WTC11 (cell line): ENCODE measurements at regions not wholly inside any gene's neighbourhood (a gene's known extent, or its start where the extent isn't known, plus 50 kb on each side); places are given as distances from the start of the nearest gene placed in this dataset.

Experiments
- ATAC-seq: fragments of 200-7000 bp; cut with Tn5 transposase; 2 replicates; pipeline ENCODE4 v1.10.0; 2021; ENCODE audit warnings: mild to moderate bottlenecking, moderate library complexity
- CTCF ChIA-PET: fragments of 300-600 bp; sonication (Branson Sonifier 250); formaldehyde crosslinking; loops from one replicate; lab custom pipeline; 2021; ENCODE audit warnings: antibody characterized with exemption; lab: Charles Lee
- POLR2A ChIA-PET: fragments of 350-600 bp; sonication (Branson Sonifier 250); formaldehyde crosslinking; loops from one replicate; lab custom pipeline; 2021; ENCODE audit warnings: antibody characterized with exemption; lab: Charles Lee
- DNase-seq: peaks from one replicate; pipeline ENCODE4 v3.0.0; 2021; ENCODE audit warnings: low spot score
- H3K27ac Mint-ChIP-seq: 2 replicates; pipeline ENCODE4 v1.8.0; 2021; ENCODE audit warnings: mixed read lengths
- H3K27me3 Mint-ChIP-seq: 2 replicates; pipeline ENCODE4 v1.8.0; 2021; ENCODE audit warnings: low read depth, mild to moderate bottlenecking, moderate library complexity, mixed read lengths
- H3K36me3 Mint-ChIP-seq: 2 replicates; pipeline ENCODE4 v1.8.0; 2021; ENCODE audit warnings: mixed read lengths
- H3K4me1 Mint-ChIP-seq: 2 replicates; pipeline ENCODE4 v1.8.0; 2022; ENCODE audit warnings: mixed read lengths
- H3K4me3 Mint-ChIP-seq: 2 replicates; pipeline ENCODE4 v1.8.0; 2021; ENCODE audit warnings: mild to moderate bottlenecking, moderate library complexity, mixed read lengths
- H3K9me3 Mint-ChIP-seq: 2 replicates; pipeline ENCODE4 v1.8.0; 2021; ENCODE audit warnings: mixed read lengths
- ATF1 ChIP-seq: sonication (generic); formaldehyde crosslinking; IDR thresholded peaks from 2 replicates; pipeline ENCODE4 v1.8.1; 2023; ENCODE audit warnings: mild to moderate bottlenecking, moderate library complexity, missing genetic modification reagents
- ELF4 ChIP-seq: sonication (generic); formaldehyde crosslinking; IDR thresholded peaks from 2 replicates; pipeline ENCODE4 v1.8.1; 2022; ENCODE audit warnings: low read depth, mild to moderate bottlenecking, moderate library complexity, missing genetic modification reagents
- ETV6 ChIP-seq: sonication (generic); formaldehyde crosslinking; IDR thresholded peaks from 2 replicates; pipeline ENCODE4 v1.8.1; 2022; ENCODE audit warnings: mild to moderate bottlenecking, missing genetic modification reagents
- GRHL2 ChIP-seq: fragments of 250-450 bp; sonication (Bioruptor Pico); IDR thresholded peaks from 2 replicates; pipeline ENCODE4 v1.8.0; 2022; ENCODE audit warnings: mild to moderate bottlenecking, moderate library complexity; ENCODE audit not compliant: insufficient replicate concordance, severe bottlenecking
- HMGA2 ChIP-seq: fragments of 250-450 bp; sonication (Bioruptor Pico); IDR thresholded peaks from 2 replicates; pipeline ENCODE4 v1.4.0; 2021; ENCODE audit warnings: mild to moderate bottlenecking, moderate library complexity
- IRF2 ChIP-seq: sonication (generic); formaldehyde crosslinking; IDR thresholded peaks from 2 replicates; pipeline ENCODE4 v1.8.0; 2022; ENCODE audit warnings: low read depth, missing genetic modification reagents, borderline replicate concordance
- KAT7 ChIP-seq: sonication (generic); formaldehyde crosslinking; IDR thresholded peaks from 2 replicates; pipeline ENCODE4 v1.8.1; 2023; ENCODE audit warnings: missing genetic modification reagents, mild to moderate bottlenecking, borderline replicate concordance
- RORB ChIP-seq: fragments of 250-450 bp; sonication (Bioruptor Pico); IDR thresholded peaks from 2 replicates; pipeline ENCODE4 v1.9.0; 2021; ENCODE audit warnings: mild to moderate bottlenecking
- SP1 ChIP-seq: sonication (generic); formaldehyde crosslinking; conservative IDR thresholded peaks from 2 replicates; pipeline ENCODE4 v1.8.1; 2022; ENCODE audit warnings: missing genetic modification reagents
- ZNF263 ChIP-seq: sonication (generic); formaldehyde crosslinking; IDR thresholded peaks from 2 replicates; pipeline ENCODE4 v1.8.1; 2022; ENCODE audit warnings: low read depth, mild to moderate bottlenecking, moderate library complexity, missing genetic modification reagents
- ZNF317 ChIP-seq: sonication (generic); formaldehyde crosslinking; IDR thresholded peaks from 2 replicates; pipeline ENCODE4 v1.8.1; 2023; ENCODE audit warnings: low read depth, mild to moderate bottlenecking, moderate library complexity, missing genetic modification reagents, borderline replicate concordance
- ZNF396 ChIP-seq: fragments of 250-450 bp; sonication (Bioruptor Pico); IDR thresholded peaks from 2 replicates; pipeline ENCODE4 v1.8.0; 2021; ENCODE audit warnings: mild to moderate bottlenecking, moderate library complexity, borderline replicate concordance
- TF ChIP-seq, protein P1 (sequence below): sonication (generic); formaldehyde crosslinking; IDR thresholded peaks from 2 replicates; pipeline ENCODE4 v1.8.1; 2022; ENCODE audit warnings: mild to moderate bottlenecking, moderate library complexity, missing genetic modification reagents
- TF ChIP-seq, protein P2 (sequence below): fragments of 250-450 bp; sonication (Bioruptor Pico); IDR thresholded peaks from 2 replicates; pipeline ENCODE4 v1.9.0; 2021; ENCODE audit warnings: mild to moderate bottlenecking
- TF ChIP-seq, protein P3 (sequence below): sonication (generic); formaldehyde crosslinking; IDR thresholded peaks from 2 replicates; pipeline ENCODE4 v1.8.0; 2022; ENCODE audit warnings: mild to moderate bottlenecking, missing genetic modification reagents
- TF ChIP-seq, protein P4 (sequence below): sonication (generic); formaldehyde crosslinking; conservative IDR thresholded peaks from 2 replicates; pipeline ENCODE4 v1.8.1; 2022; ENCODE audit warnings: mild to moderate bottlenecking, missing genetic modification reagents
- TF ChIP-seq, protein P5 (sequence below): sonication (generic); formaldehyde crosslinking; IDR thresholded peaks from 2 replicates; pipeline ENCODE4 v1.8.0; 2022; ENCODE audit warnings: mild to moderate bottlenecking, missing genetic modification reagents
- TF ChIP-seq, protein P6 (sequence below): sonication (generic); formaldehyde crosslinking; IDR thresholded peaks from 2 replicates; pipeline ENCODE4 v1.8.1; 2022; ENCODE audit warnings: low read depth, mild to moderate bottlenecking, moderate library complexity, missing genetic modification reagents, borderline replicate concordance
- TF ChIP-seq, protein P7 (sequence below): sonication (generic); formaldehyde crosslinking; IDR thresholded peaks from 2 replicates; pipeline ENCODE4 v1.8.1; 2023; ENCODE audit warnings: mild to moderate bottlenecking, missing genetic modification reagents, moderate library complexity
- TF ChIP-seq, protein P8 (sequence below): fragments of 250-450 bp; sonication (Bioruptor Pico); IDR thresholded peaks from 2 replicates; pipeline ENCODE4 v1.8.0; 2021; ENCODE audit warnings: mild to moderate bottlenecking
- TF ChIP-seq, protein P9 (sequence below): sonication (generic); formaldehyde crosslinking; IDR thresholded peaks from 2 replicates; pipeline ENCODE4 v1.8.0; 2022; ENCODE audit warnings: mild to moderate bottlenecking, missing genetic modification reagents
- TF ChIP-seq, protein P10 (sequence below): fragments of 250-450 bp; sonication (Bioruptor Pico); IDR thresholded peaks from 2 replicates; pipeline ENCODE4 v1.9.0; 2021; ENCODE audit warnings: mild to moderate bottlenecking, borderline replicate concordance

DNA sequence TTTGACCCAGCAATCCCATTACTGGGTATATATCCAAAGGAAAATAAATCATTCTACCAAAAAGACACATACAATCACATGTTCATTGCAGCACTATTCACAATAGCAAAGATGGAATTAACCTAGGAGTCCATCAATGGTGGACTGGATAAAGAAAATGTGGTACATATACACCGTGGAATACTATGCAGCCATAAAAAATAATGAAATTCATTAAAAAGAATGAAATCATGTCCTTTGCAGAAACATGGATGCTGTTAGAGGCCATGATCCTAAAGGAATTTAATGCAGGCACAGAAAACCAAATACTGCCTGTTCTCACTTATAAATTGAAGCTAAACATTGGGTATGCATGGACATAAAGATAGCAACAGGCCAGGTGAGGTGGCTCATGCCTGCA is 61.9 kb upstream of the BMP6 start:
- Mint-ChIP-seq H3K4me1 (no peaks in the 10 kb centered on the region), H3K4me3 (no peak overlapping the region), H3K27me3 (no peaks in the 10 kb centered on the region), H3K27ac (no peak overlapping the region), H3K9me3 (peaks cover 3% of the 10 kb centered on the region; the same call in 1 of the 2 replicates)
- ChIA-PET CTCF (no interaction called here), POLR2A (no interaction called here)
- ATAC-seq: no peak
- no peak for DNase-seq
- TF ChIP-seq, protein P1, sequence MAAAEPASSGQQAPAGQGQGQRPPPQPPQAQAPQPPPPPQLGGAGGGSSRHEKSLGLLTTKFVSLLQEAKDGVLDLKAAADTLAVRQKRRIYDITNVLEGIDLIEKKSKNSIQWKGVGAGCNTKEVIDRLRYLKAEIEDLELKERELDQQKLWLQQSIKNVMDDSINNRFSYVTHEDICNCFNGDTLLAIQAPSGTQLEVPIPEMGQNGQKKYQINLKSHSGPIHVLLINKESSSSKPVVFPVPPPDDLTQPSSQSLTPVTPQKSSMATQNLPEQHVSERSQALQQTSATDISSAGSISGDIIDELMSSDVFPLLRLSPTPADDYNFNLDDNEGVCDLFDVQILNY (CRISPR knock-in tag): no peak
- TF ChIP-seq ZNF396 (CRISPR knock-in tag) (no peak), ETV6 (CRISPR knock-in tag) (no peak), SP1 (CRISPR knock-in tag) (no peak), ZNF317 (no peak)
- TF ChIP-seq, protein P2, sequence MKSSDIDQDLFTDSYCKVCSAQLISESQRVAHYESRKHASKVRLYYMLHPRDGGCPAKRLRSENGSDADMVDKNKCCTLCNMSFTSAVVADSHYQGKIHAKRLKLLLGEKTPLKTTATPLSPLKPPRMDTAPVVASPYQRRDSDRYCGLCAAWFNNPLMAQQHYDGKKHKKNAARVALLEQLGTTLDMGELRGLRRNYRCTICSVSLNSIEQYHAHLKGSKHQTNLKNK: no peak
- TF ChIP-seq, protein P3, sequence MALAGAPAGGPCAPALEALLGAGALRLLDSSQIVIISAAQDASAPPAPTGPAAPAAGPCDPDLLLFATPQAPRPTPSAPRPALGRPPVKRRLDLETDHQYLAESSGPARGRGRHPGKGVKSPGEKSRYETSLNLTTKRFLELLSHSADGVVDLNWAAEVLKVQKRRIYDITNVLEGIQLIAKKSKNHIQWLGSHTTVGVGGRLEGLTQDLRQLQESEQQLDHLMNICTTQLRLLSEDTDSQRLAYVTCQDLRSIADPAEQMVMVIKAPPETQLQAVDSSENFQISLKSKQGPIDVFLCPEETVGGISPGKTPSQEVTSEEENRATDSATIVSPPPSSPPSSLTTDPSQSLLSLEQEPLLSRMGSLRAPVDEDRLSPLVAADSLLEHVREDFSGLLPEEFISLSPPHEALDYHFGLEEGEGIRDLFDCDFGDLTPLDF (CRISPR knock-in tag): no peak
- TF ChIP-seq, protein P4, sequence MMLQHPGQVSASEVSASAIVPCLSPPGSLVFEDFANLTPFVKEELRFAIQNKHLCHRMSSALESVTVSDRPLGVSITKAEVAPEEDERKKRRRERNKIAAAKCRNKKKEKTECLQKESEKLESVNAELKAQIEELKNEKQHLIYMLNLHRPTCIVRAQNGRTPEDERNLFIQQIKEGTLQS: no peak
- TF ChIP-seq, all 79 proteins: peak for 0
- no peaks in the 10 kb centered on the region for H3K36me3 Mint-ChIP-seq

DNA sequence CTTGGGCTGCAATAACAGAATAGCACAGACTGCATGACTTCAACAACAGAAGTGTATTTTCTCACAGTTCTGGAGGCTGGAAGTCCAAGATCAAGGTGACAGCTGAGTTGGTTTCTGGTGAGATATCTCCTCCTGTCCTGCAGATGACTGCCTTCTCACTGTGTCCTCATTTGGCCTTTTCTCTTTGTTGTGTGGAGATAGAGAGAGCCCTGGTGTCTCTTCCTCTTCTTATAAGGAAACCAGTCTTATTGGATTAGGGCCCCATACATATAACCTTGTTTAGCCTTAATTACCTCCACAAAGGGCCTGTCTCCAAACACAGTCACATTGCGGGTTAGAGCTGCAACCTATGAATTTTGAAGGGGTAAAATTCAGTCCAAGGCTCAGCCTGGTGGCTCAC is 57.0 kb upstream of the BMP6 start:
- Mint-ChIP-seq H3K36me3 (no peaks in the 10 kb centered on the region), H3K4me3 (no peak overlapping the region), H3K27ac (no peak overlapping the region), H3K4me1 (peaks cover 13% of the 10 kb centered on the region), H3K9me3 (0 out of 2 replicates have a peak, but pooled peaks cover under 1% of the 10 kb centered on the region), H3K27me3 (no peaks in the 10 kb centered on the region; the same call in none of the 2 replicates)
- POLR2A ChIA-PET: no interaction called here
- ATAC-seq (no peak), DNase-seq (no peak)
- CTCF ChIA-PET: interaction anchor here (0.6 kb wide), 2 partner anchors 102 to 140 kb away, joined by 3 to 5 read pairs; no protein-coding TSS in a partner anchor
- no peak for TF ChIP-seq ELF4
- TF ChIP-seq ETV6 (CRISPR knock-in tag): no peak
- no peak for TF ChIP-seq IRF2 (CRISPR knock-in tag)
- TF ChIP-seq, protein P5, sequence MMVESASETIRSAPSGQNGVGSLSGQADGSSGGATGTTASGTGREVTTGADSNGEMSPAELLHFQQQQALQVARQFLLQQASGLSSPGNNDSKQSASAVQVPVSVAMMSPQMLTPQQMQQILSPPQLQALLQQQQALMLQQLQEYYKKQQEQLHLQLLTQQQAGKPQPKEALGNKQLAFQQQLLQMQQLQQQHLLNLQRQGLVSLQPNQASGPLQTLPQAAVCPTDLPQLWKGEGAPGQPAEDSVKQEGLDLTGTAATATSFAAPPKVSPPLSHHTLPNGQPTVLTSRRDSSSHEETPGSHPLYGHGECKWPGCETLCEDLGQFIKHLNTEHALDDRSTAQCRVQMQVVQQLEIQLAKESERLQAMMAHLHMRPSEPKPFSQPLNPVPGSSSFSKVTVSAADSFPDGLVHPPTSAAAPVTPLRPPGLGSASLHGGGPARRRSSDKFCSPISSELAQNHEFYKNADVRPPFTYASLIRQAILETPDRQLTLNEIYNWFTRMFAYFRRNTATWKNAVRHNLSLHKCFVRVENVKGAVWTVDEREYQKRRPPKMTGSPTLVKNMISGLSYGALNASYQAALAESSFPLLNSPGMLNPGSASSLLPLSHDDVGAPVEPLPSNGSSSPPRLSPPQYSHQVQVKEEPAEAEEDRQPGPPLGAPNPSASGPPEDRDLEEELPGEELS (CRISPR knock-in tag): no peak
- TF ChIP-seq HMGA2 (CRISPR knock-in tag): no peak
- no peak for TF ChIP-seq KAT7 (CRISPR knock-in tag)
- TF ChIP-seq ATF1 (CRISPR knock-in tag): no peak
- TF ChIP-seq, protein P6, sequence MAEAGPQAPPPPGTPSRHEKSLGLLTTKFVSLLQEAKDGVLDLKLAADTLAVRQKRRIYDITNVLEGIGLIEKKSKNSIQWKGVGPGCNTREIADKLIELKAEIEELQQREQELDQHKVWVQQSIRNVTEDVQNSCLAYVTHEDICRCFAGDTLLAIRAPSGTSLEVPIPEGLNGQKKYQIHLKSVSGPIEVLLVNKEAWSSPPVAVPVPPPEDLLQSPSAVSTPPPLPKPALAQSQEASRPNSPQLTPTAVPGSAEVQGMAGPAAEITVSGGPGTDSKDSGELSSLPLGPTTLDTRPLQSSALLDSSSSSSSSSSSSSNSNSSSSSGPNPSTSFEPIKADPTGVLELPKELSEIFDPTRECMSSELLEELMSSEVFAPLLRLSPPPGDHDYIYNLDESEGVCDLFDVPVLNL (CRISPR knock-in tag): no peak
- TF ChIP-seq, protein P7, sequence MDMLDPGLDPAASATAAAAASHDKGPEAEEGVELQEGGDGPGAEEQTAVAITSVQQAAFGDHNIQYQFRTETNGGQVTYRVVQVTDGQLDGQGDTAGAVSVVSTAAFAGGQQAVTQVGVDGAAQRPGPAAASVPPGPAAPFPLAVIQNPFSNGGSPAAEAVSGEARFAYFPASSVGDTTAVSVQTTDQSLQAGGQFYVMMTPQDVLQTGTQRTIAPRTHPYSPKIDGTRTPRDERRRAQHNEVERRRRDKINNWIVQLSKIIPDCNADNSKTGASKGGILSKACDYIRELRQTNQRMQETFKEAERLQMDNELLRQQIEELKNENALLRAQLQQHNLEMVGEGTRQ (CRISPR knock-in tag): no peak
- TF ChIP-seq GRHL2: no peak
- TF ChIP-seq, protein P8, sequence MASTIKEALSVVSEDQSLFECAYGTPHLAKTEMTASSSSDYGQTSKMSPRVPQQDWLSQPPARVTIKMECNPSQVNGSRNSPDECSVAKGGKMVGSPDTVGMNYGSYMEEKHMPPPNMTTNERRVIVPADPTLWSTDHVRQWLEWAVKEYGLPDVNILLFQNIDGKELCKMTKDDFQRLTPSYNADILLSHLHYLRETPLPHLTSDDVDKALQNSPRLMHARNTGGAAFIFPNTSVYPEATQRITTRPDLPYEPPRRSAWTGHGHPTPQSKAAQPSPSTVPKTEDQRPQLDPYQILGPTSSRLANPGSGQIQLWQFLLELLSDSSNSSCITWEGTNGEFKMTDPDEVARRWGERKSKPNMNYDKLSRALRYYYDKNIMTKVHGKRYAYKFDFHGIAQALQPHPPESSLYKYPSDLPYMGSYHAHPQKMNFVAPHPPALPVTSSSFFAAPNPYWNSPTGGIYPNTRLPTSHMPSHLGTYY: no peak
- TF ChIP-seq, protein P9, sequence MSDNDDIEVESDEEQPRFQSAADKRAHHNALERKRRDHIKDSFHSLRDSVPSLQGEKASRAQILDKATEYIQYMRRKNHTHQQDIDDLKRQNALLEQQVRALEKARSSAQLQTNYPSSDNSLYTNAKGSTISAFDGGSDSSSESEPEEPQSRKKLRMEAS (CRISPR knock-in tag): no peak
- TF ChIP-seq RORB (CRISPR knock-in tag): no peak
- no peak for TF ChIP-seq ZNF263
- TF ChIP-seq, protein P10, sequence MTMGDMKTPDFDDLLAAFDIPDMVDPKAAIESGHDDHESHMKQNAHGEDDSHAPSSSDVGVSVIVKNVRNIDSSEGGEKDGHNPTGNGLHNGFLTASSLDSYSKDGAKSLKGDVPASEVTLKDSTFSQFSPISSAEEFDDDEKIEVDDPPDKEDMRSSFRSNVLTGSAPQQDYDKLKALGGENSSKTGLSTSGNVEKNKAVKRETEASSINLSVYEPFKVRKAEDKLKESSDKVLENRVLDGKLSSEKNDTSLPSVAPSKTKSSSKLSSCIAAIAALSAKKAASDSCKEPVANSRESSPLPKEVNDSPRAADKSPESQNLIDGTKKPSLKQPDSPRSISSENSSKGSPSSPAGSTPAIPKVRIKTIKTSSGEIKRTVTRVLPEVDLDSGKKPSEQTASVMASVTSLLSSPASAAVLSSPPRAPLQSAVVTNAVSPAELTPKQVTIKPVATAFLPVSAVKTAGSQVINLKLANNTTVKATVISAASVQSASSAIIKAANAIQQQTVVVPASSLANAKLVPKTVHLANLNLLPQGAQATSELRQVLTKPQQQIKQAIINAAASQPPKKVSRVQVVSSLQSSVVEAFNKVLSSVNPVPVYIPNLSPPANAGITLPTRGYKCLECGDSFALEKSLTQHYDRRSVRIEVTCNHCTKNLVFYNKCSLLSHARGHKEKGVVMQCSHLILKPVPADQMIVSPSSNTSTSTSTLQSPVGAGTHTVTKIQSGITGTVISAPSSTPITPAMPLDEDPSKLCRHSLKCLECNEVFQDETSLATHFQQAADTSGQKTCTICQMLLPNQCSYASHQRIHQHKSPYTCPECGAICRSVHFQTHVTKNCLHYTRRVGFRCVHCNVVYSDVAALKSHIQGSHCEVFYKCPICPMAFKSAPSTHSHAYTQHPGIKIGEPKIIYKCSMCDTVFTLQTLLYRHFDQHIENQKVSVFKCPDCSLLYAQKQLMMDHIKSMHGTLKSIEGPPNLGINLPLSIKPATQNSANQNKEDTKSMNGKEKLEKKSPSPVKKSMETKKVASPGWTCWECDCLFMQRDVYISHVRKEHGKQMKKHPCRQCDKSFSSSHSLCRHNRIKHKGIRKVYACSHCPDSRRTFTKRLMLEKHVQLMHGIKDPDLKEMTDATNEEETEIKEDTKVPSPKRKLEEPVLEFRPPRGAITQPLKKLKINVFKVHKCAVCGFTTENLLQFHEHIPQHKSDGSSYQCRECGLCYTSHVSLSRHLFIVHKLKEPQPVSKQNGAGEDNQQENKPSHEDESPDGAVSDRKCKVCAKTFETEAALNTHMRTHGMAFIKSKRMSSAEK: no peak
